KMS-11 (cell line): ENCODE measurements at regions not wholly inside any gene's neighbourhood (a gene's known extent, or its start where the extent isn't known, plus 50 kb on each side); places are given as distances from the start of the nearest gene placed in this dataset.

ENCODE experiments used
- H2AFZ ChIP-seq: fragments of 200-600 bp; sonication (generic); 2 replicates; pipeline ENCODE4 v1.6.1; 2016; ENCODE audit warnings: antibody characterized with exemption, mixed run types, low read depth
- H3K27ac ChIP-seq: fragments of 200-600 bp; sonication (generic); 2 replicates; pipeline ENCODE4 v1.6.1; 2016; ENCODE audit warnings: mild to moderate bottlenecking, mixed run types
- H3K27me3 ChIP-seq: fragments of 200-600 bp; sonication (generic); 2 replicates; pipeline ENCODE4 v1.6.1; 2017; ENCODE audit warnings: mild to moderate bottlenecking, low read depth, mixed run types, moderate library complexity; ENCODE audit not compliant: insufficient read depth
- H3K36me3 ChIP-seq: fragments of 200-600 bp; sonication (generic); 2 replicates; pipeline ENCODE4 v1.6.1; 2017; ENCODE audit warnings: mild to moderate bottlenecking, mixed run types; ENCODE audit not compliant: insufficient read depth
- H3K4me1 ChIP-seq: fragments of 200-600 bp; sonication (generic); 2 replicates; pipeline ENCODE4 v1.6.1; 2016; ENCODE audit warnings: mild to moderate bottlenecking, low read depth, mixed run types; ENCODE audit not compliant: poor library complexity, severe bottlenecking
- H3K4me2 ChIP-seq: fragments of 200-600 bp; sonication (generic); 2 replicates; pipeline ENCODE4 v1.7.0; 2016; ENCODE audit warnings: mild to moderate bottlenecking, mixed run types
- H3K4me3 ChIP-seq: fragments of 200-600 bp; sonication (generic); IDR thresholded peaks from 2 replicates; pipeline ENCODE4 v1.6.1; 2017; ENCODE audit warnings: low read depth, low read length, mixed read lengths; ENCODE audit not compliant: insufficient read depth
- H3K79me2 ChIP-seq: fragments of 200-600 bp; sonication (generic); 2 replicates; pipeline ENCODE4 v1.6.1; 2016; ENCODE audit warnings: low read depth, mixed run types; ENCODE audit not compliant: insufficient read depth
- H3K9ac ChIP-seq: fragments of 200-600 bp; sonication (generic); 2 replicates; pipeline ENCODE4 v1.6.1; 2016; ENCODE audit warnings: mild to moderate bottlenecking, mixed run types
- H4K20me1 ChIP-seq: fragments of 200-600 bp; sonication (generic); 2 replicates; pipeline ENCODE4 v1.6.1; 2016; ENCODE audit warnings: mild to moderate bottlenecking, mixed run types; ENCODE audit not compliant: insufficient read depth
- TF ChIP-seq, protein P1 (sequence below): fragments of 200-600 bp; sonication (generic); conservative IDR thresholded peaks from 2 replicates; pipeline ENCODE4 v1.6.1; 2017; ENCODE audit warnings: low read depth, mild to moderate bottlenecking, antibody characterized with exemption, low read length, moderate library complexity, mixed read lengths

DNA sequence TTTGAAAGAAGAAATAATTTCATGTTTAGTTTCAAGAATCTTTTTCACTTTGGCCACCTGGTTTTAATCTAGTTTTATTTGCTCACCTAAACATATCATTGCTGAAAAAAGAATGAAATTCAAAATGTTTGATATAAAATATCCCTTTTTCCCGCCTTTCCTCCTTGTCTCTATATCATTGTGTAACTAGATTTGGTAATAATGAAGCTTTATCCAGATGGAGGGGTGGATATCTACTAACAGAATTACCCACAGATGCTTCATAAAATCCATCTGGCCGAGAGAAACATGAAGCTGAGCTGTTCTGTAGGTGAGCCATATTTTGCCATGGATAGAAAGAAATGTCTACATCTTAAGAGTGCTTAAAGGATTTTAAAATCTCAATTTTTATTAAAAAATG is 214.7 kb downstream of the ICE1 start:
- H4K20me1 ChIP-seq = no peaks in the 10 kb centered on the region
- H3K27me3 ChIP-seq = no peaks in the 10 kb centered on the region
- H3K36me3 ChIP-seq = no peaks in the 10 kb centered on the region
- no peak overlapping the region for H3K27ac ChIP-seq
- H3K79me2 ChIP-seq = no peaks in the 10 kb centered on the region
- no peak overlapping the region for H3K9ac ChIP-seq
- H3K4me2 ChIP-seq = no peak overlapping the region
- no peak overlapping the region for H2AFZ ChIP-seq
- TF ChIP-seq, protein P1, sequence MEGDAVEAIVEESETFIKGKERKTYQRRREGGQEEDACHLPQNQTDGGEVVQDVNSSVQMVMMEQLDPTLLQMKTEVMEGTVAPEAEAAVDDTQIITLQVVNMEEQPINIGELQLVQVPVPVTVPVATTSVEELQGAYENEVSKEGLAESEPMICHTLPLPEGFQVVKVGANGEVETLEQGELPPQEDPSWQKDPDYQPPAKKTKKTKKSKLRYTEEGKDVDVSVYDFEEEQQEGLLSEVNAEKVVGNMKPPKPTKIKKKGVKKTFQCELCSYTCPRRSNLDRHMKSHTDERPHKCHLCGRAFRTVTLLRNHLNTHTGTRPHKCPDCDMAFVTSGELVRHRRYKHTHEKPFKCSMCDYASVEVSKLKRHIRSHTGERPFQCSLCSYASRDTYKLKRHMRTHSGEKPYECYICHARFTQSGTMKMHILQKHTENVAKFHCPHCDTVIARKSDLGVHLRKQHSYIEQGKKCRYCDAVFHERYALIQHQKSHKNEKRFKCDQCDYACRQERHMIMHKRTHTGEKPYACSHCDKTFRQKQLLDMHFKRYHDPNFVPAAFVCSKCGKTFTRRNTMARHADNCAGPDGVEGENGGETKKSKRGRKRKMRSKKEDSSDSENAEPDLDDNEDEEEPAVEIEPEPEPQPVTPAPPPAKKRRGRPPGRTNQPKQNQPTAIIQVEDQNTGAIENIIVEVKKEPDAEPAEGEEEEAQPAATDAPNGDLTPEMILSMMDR = no peak
- no peak overlapping the region for H3K4me3 ChIP-seq
- no peaks in the 10 kb centered on the region for H3K4me1 ChIP-seq

GRCh38 chr5:5634817-5635216 is 212.3 kb downstream of the ICE1 start:
- no peaks in the 10 kb centered on the region for H3K4me1 ChIP-seq
- H3K9ac ChIP-seq = no peak overlapping the region
- H3K4me2 ChIP-seq = no peak overlapping the region
- no peaks in the 10 kb centered on the region for H3K27me3 ChIP-seq
- H3K4me3 ChIP-seq = no peak overlapping the region
- no peaks in the 10 kb centered on the region for H3K79me2 ChIP-seq
- no peak overlapping the region for H3K27ac ChIP-seq
- no peaks in the 10 kb centered on the region for H3K36me3 ChIP-seq
- no peaks in the 10 kb centered on the region for H4K20me1 ChIP-seq
- no peak overlapping the region for H2AFZ ChIP-seq
- TF ChIP-seq, protein P1 = no peak

GRCh38 chr5:5633579-5633978 is 211.1 kb downstream of the ICE1 start:
- Histone ChIP-seq H2AFZ (no peak overlapping the region), H4K20me1 (no peaks in the 10 kb centered on the region), H3K79me2 (no peaks in the 10 kb centered on the region), H3K4me1 (no peaks in the 10 kb centered on the region), H3K4me2 (no peak overlapping the region), H3K36me3 (no peaks in the 10 kb centered on the region), H3K9ac (no peak overlapping the region), H3K4me3 (no peak overlapping the region), H3K27me3 (no peaks in the 10 kb centered on the region), H3K27ac (no peak overlapping the region)
- TF ChIP-seq, protein P1 = no peak

DNA sequence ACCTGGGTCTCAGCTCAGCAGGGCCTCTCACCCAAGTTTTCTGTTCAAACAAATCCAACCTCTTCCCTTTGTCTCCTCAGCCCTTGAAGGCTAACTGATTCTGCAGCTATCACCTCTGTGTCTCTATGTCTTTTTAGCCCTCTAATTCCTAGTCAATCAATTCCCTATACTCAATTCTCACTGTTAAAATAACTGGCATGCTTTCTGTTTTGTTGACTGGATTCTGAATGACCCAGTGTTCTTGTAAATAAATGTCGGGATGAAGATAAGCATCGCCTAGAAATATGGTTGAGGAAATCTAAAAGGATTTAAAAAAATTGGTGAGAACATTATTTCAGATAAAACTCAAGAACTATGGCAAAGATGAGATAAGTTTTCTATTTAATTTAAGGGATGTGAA is 210.2 kb downstream of the ICE1 start:
- no peak overlapping the region for H3K9ac ChIP-seq
- no peaks in the 10 kb centered on the region for H3K27me3 ChIP-seq
- TF ChIP-seq, protein P1 = no peak
- no peak overlapping the region for H3K4me3 ChIP-seq
- no peaks in the 10 kb centered on the region for H3K79me2 ChIP-seq
- no peak overlapping the region for H3K27ac ChIP-seq
- H3K4me1 ChIP-seq = no peaks in the 10 kb centered on the region
- H2AFZ ChIP-seq = no peak overlapping the region
- H3K36me3 ChIP-seq = no peaks in the 10 kb centered on the region
- H4K20me1 ChIP-seq = no peaks in the 10 kb centered on the region
- no peak overlapping the region for H3K4me2 ChIP-seq

GRCh38 chr5:5629607-5629978 is 207.1 kb downstream of the ICE1 start:
- H3K4me1 ChIP-seq = no peaks in the 10 kb centered on the region
- no peak overlapping the region for H2AFZ ChIP-seq
- H3K9ac ChIP-seq = no peak overlapping the region
- no peaks in the 10 kb centered on the region for H4K20me1 ChIP-seq
- TF ChIP-seq, protein P1 = no peak
- H3K4me2 ChIP-seq = no peak overlapping the region
- H3K27me3 ChIP-seq = no peaks in the 10 kb centered on the region
- no peak overlapping the region for H3K27ac ChIP-seq
- H3K36me3 ChIP-seq = no peaks in the 10 kb centered on the region
- no peak overlapping the region for H3K4me3 ChIP-seq
- H3K79me2 ChIP-seq = no peaks in the 10 kb centered on the region
